ENCODE measurements at regions not wholly inside any gene's neighbourhood (a gene's known extent, or its start where the extent isn't known, plus 50 kb on each side); places are given as distances from the start of the nearest gene placed in this dataset.
A peak's percentile ranks its signal among the peaks of the same experiment; 100 is the strongest.
"Not testable (repeated sequence)": the region's sequence is repeated elsewhere in the genome, so short reads cannot be mapped to it uniquely, and the experiment has no call there.

DNA sequence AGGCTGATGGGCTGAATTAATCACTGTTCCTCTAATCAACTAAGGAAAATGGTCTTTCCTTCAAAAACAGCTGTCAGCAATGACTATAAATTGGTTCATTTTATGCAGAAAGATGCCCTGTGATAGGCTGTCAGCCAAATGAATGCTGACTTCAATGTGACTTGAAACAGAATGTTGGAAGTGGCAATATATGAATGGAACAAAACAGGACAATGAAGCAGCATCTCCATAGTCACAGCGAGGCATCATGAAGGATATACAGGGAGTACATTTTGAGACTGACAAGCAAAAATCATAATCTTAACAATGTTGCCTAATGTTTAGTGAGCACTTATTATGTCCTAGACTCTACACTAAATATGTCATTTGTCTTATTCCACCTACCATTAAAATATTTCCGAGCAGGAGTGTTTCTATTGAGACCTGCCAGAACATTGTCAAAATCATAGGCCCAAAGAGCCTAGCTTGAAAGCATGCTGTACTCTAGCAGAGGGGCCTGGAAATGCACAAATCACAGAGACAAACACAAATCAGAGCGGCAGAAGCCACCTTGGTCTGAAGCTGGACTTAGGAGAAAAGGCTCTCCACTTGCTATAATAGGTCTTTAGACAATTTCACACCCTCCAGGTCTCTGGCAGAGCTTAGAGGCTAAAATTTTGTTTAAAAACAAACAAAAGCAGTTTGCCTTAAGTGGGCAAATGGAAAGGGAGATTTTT, 63.3 kb downstream of the FAM50B start:
- Histone ChIP-seq H3K4me3 (no peak overlapping the region), H3K36me3 (no peaks in the 10 kb centered on the region), H3K27ac (peak overlapping the region; percentile 67), H3K4me1 (peaks cover 29% of the 10 kb centered on the region), H3K9me3 (no peaks in the 10 kb centered on the region), H3K27me3 (ENCODE audit: low read depth) (peaks cover 5% of the 10 kb centered on the region)
- TF ChIP-seq, protein P1, sequence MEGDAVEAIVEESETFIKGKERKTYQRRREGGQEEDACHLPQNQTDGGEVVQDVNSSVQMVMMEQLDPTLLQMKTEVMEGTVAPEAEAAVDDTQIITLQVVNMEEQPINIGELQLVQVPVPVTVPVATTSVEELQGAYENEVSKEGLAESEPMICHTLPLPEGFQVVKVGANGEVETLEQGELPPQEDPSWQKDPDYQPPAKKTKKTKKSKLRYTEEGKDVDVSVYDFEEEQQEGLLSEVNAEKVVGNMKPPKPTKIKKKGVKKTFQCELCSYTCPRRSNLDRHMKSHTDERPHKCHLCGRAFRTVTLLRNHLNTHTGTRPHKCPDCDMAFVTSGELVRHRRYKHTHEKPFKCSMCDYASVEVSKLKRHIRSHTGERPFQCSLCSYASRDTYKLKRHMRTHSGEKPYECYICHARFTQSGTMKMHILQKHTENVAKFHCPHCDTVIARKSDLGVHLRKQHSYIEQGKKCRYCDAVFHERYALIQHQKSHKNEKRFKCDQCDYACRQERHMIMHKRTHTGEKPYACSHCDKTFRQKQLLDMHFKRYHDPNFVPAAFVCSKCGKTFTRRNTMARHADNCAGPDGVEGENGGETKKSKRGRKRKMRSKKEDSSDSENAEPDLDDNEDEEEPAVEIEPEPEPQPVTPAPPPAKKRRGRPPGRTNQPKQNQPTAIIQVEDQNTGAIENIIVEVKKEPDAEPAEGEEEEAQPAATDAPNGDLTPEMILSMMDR (IDR thresholded peaks at IDR 0.05), result no peak
- ATAC-seq (peak in 1 of 2 donors; percentile 8), DNase-seq (no peak)
- intact Hi-C loops (cut with DNase I), result no loop called here

- Histone ChIP-seq H3K27ac (peak overlapping the region; percentile 67), H3K27me3 (ENCODE audit: low read depth) (peaks cover 5% of the 10 kb centered on the region), H3K36me3 (no peaks in the 10 kb centered on the region), H3K9me3 (no peaks in the 10 kb centered on the region), H3K4me3 (no peak overlapping the region), H3K4me1 (peaks cover 30% of the 10 kb centered on the region)
- ATAC-seq (peak; percentile 76 to 84), DNase-seq (no peak)
- intact Hi-C loops (cut with DNase I), result no loop called here
- TF ChIP-seq, protein P1 (IDR thresholded peaks at IDR 0.05), result no peak
Observed at GRCh38 chr6:3913077-3913957, 64.1 kb downstream of the FAM50B start.

DNA sequence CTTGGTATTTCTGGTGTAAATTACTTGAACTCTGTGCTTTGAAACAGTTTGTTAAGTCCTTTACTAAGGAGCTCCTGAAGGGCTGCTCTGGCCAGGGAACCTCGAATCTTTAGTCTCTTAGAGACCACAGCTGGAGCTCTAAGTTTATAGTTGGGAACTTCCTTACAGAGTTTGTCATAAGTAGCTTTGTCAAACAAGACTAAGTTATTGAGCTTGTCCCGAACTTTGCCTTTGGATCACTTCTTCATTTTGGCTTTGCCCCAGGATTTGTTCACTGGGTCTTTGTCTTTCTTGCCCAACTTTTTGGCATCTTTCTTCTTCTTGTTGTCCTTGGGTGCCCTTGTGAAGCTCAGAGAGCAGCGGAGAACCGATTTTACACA, 64.8 kb downstream of the FAM50B start:
- H3K27ac ChIP-seq, result peak overlapping the region; percentile 67

DNA sequence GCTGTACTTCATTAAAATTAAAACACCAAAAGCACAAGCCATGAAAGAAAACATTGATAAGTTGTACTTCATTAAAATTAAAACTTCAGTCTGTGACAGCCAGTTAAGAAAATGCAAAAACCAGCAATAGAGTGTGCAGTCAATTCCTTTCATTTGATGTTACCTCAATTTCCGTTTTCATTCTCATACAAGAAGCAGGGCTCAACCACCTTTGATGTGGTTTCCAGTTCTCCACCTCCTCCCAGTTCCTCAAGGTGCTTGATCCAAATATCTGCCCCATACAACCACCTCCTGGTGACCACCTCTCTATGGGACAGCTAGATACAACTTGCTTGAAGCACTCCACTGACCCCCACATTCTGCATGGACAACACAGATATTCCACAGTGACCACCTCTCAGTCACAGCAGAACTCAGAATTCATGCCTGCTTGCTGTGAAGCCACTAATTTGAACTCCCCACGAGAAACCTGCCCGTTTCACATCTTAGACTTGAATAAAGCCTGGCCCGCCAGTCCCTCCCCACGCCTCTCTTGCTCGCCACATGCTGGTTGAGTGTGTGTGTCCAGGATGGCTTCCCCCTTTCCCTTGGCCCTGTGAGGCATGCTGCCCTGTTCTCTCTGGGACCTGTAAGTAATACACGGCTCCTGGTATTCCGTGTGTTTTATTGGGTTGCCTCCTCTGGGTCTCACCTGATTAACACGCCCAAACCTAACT, 66.1 kb downstream of the FAM50B start:
- intact Hi-C loops (cut with DNase I), result no loop called here
- ATAC-seq, result no peak
- peaks cover 42% of the 10 kb centered on the region for H3K4me1 ChIP-seq
- TF ChIP-seq, protein P1 (IDR thresholded peaks at IDR 0.05), result no peak
- no peaks in the 10 kb centered on the region for H3K36me3 ChIP-seq
- no peak overlapping the region for H3K27ac ChIP-seq
- H3K9me3 ChIP-seq, result no peaks in the 10 kb centered on the region
- DNase-seq, result no peak
- peaks cover 5% of the 10 kb centered on the region for H3K27me3 ChIP-seq (ENCODE audit: low read depth)
- H3K4me3 ChIP-seq, result no peak overlapping the region

More for the DNA sequence above, 64.8 kb downstream of the FAM50B start:
- TF ChIP-seq, protein P1 (IDR thresholded peaks at IDR 0.05), result no peak
- Histone ChIP-seq H3K9me3 (no peaks in the 10 kb centered on the region), H3K4me1 (peaks cover 36% of the 10 kb centered on the region), H3K4me3 (no peak overlapping the region), H3K27me3 (ENCODE audit: low read depth) (peaks cover 5% of the 10 kb centered on the region), H3K36me3 (no peaks in the 10 kb centered on the region)
- ATAC-seq, result no peak
- intact Hi-C loops (cut with DNase I), result no loop called here
- no peak for DNase-seq

DNA sequence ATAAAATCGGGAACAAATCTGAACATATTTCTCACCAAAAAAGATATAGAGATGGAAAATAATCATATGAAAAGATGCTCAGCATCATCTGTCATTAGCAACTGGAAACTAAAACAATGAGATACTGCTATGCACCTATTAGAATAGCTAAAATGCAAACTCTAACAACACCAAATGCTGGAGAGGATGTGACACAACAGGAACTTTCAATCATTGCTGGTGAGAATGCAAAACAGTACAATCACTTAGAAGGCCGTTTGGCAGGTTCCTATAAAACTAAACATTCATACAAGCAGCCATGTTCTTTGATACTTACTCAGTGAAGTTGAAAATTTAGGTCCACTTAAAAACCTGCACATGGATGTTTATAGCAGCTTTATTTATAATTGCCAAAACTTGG, 67.0 kb downstream of the FAM50B start:
- H3K36me3 ChIP-seq, result no peaks in the 10 kb centered on the region
- H3K4me3 ChIP-seq, result no peak overlapping the region
- TF ChIP-seq, protein P1 (IDR thresholded peaks at IDR 0.05), result no peak
- H3K4me1 ChIP-seq, result peaks cover 42% of the 10 kb centered on the region
- no peaks in the 10 kb centered on the region for H3K9me3 ChIP-seq
- ATAC-seq (no peak), DNase-seq (no peak)
- peaks cover 5% of the 10 kb centered on the region for H3K27me3 ChIP-seq (ENCODE audit: low read depth)
- intact Hi-C loops (cut with DNase I), result no loop called here
- H3K27ac ChIP-seq, result no peak overlapping the region

- H3K27ac ChIP-seq; H3K9me3 ChIP-seq; DNase-seq; H3K36me3 ChIP-seq; ATAC-seq; H3K27me3 ChIP-seq (ENCODE audit: low read depth); intact Hi-C loops (cut with DNase I); H3K4me3 ChIP-seq: not testable (repeated sequence)
- H3K4me1 ChIP-seq, result peaks cover 37% of the 10 kb centered on the region
Observed at GRCh38 chr6:3916749-3917148, 67.6 kb downstream of the FAM50B start.
